HCT116 (cell line): ENCODE measurements at regions not wholly inside any gene's neighbourhood (a gene's known extent, or its start where the extent isn't known, plus 50 kb on each side); places are given as distances from the start of the nearest gene placed in this dataset.

Source experiments
- ATAC-seq: fragments of 200-7000 bp; cut with Tn5 transposase; 2 replicates; pipeline ENCODE4 v1.9.1; 2020; ENCODE audit warnings: mild to moderate bottlenecking, moderate library complexity
- BruUV-seq: library from RNA; stranded (reverse); fragments of 400-500 nt; replicated peaks from 2 replicates; lab custom pipeline; 2021; lab: Mats Ljungman, UMichigan
- CTCF ChIA-PET: fragments of 300-600 bp; sonication (Branson Sonifier 250); formaldehyde crosslinking; loops from one replicate; lab custom pipeline; 2021; ENCODE audit warnings: antibody characterized with exemption; lab: Charles Lee
- POLR2A ChIA-PET: fragments of 300-600, 350-600 bp; sonication (Branson Sonifier 250); formaldehyde crosslinking; loops from one replicate; lab custom pipeline; 2021; ENCODE audit warnings: antibody characterized with exemption; lab: Charles Lee
- RAD21 ChIA-PET, 2 experiments: fragments of 300-600 bp; sonication (Branson Sonifier 250); formaldehyde crosslinking; loops; one replicate each; lab custom pipeline; 2023; ENCODE audit warnings: low total read pairs in 2 of 2; ENCODE audit not compliant: uncharacterized antibody in 2 of 2, unreplicated experiment in 2 of 2, low non-redundant PET in 1 of 2; lab: Charles Lee
- DNase-seq: peaks from one replicate; pipeline ENCODE4 v3.0.0-alpha.2; 2010; ENCODE audit warnings: low read depth, low spot score
- H2AFZ ChIP-seq: fragments of 200-600 bp; shearing (Covaris generic), sonication (generic); 2 replicates; pipeline ENCODE4 v1.6.1; 2017; ENCODE audit warnings: low read depth, mixed run types, mixed read lengths, antibody characterized with exemption, low read length; ENCODE audit not compliant: poor library complexity, severe bottlenecking
- H3K27ac ChIP-seq: 2 replicates; pipeline ENCODE4 v1.5.1; 2012; ENCODE audit warnings: low read depth, low read length
- H3K27me3 ChIP-seq: fragments of 200-600 bp; sonication (generic); 2 replicates; pipeline ENCODE4 v1.6.1; 2016; ENCODE audit warnings: mixed run types, low read length, mixed read lengths; ENCODE audit not compliant: insufficient read depth
- H3K36me3 ChIP-seq, 2 experiments: fragments of 200-500 bp in 1 of 2; fragments of 200-600 bp in 1 of 2; sonication (Bioruptor generic) in 1 of 2; sonication (generic) in 1 of 2; 2 replicates each; pipeline versions ENCODE4 v1.5.1 to v1.6.1; 2014 to 2016; ENCODE audit warnings: low read length in 2 of 2, inconsistent platforms in 1 of 2, mixed read lengths in 1 of 2, mixed run types in 1 of 2; ENCODE audit not compliant: insufficient read depth in 2 of 2, control insufficient read depth in 1 of 2
- H3K4me1 ChIP-seq, 2 experiments: fragments of 200-600 bp in 1 of 2; sonication (generic) in 1 of 2; 2 replicates each; pipeline versions ENCODE4 v1.5.1 to v1.6.1; 2012 to 2017; ENCODE audit warnings: low read length in 2 of 2, inconsistent platforms in 1 of 2, mild to moderate bottlenecking in 1 of 2, mixed read lengths in 1 of 2, mixed run types in 1 of 2, moderate library complexity in 1 of 2; ENCODE audit not compliant: insufficient read depth in 2 of 2, control insufficient read depth in 1 of 2
- H3K4me2 ChIP-seq: fragments of 200-600 bp; sonication (generic); 2 replicates; pipeline ENCODE4 v1.6.1; 2017; ENCODE audit warnings: mixed run types, low read length, mixed read lengths
- H3K4me3 ChIP-seq, 2 experiments: fragments of 200-600 bp in 1 of 2; sonication (generic) in 1 of 2; replicated peaks in 1 of 2; 2 replicates each; pipeline ENCODE4 v1.5.1; 2011 to 2016; ENCODE audit warnings: low read length in 2 of 2, control low read depth in 1 of 2, low read depth in 1 of 2, mild to moderate bottlenecking in 1 of 2, mixed read lengths in 1 of 2, mixed run types in 1 of 2
- H3K79me2 ChIP-seq: fragments of 200-600 bp; sonication (generic); 2 replicates; pipeline ENCODE4 v1.6.1; 2017; ENCODE audit warnings: mild to moderate bottlenecking, mixed run types, low read length, moderate library complexity, mixed read lengths; ENCODE audit not compliant: insufficient read depth
- H3K9ac ChIP-seq: fragments of 200-600 bp; sonication (generic); 2 replicates; pipeline ENCODE4 v1.6.1; 2016; ENCODE audit warnings: low read length, mixed read lengths
- H3K9me2 ChIP-seq: fragments of 200-600 bp; sonication (generic), shearing (Covaris generic); 2 replicates; pipeline ENCODE4 v1.6.1; 2017; ENCODE audit warnings: mixed run types, mild to moderate bottlenecking, moderate library complexity; ENCODE audit not compliant: insufficient read depth
- H3K9me3 ChIP-seq, 2 experiments: fragments of 200-500 bp in 1 of 2; fragments of 200-600 bp in 1 of 2; sonication (Bioruptor generic) in 1 of 2; sonication (generic) in 1 of 2; 2 replicates each; pipeline ENCODE4 v1.6.1; 2014 to 2017; ENCODE audit warnings: low read length in 2 of 2, mixed read lengths in 2 of 2, inconsistent platforms in 1 of 2, low read depth in 1 of 2, mild to moderate bottlenecking in 1 of 2, mixed run types in 1 of 2, moderate library complexity in 1 of 2; ENCODE audit not compliant: control insufficient read depth in 1 of 2, insufficient read depth in 1 of 2
- H4K20me1 ChIP-seq: fragments of 200-600 bp; sonication (generic), shearing (Covaris generic); 2 replicates; pipeline ENCODE4 v1.6.1; 2017; ENCODE audit warnings: mixed run types, mild to moderate bottlenecking, moderate library complexity; ENCODE audit not compliant: insufficient read depth
- ATF3 ChIP-seq: IDR thresholded peaks from 2 replicates; pipeline ENCODE4 v1.6.1; 2012
- CBX3 ChIP-seq: IDR thresholded peaks from 2 replicates; pipeline ENCODE4 v1.6.1; 2012; ENCODE audit warnings: low read depth
- CEBPB ChIP-seq: IDR thresholded peaks from 2 replicates; pipeline ENCODE4 v1.6.1; 2012; ENCODE audit warnings: low read depth
- EGR1 ChIP-seq: IDR thresholded peaks from 2 replicates; pipeline ENCODE4 v1.6.1; 2012; ENCODE audit warnings: low read depth
- ELF1 ChIP-seq: IDR thresholded peaks from 2 replicates; pipeline ENCODE4 v1.6.1; 2012; ENCODE audit warnings: low read depth, borderline replicate concordance
- EZH2phosphoT487 ChIP-seq: fragments of 200-600 bp; IDR thresholded peaks from 2 replicates; pipeline ENCODE4 v1.6.1; 2018; ENCODE audit warnings: antibody characterized with exemption, borderline replicate concordance
- FOSL1 ChIP-seq: IDR thresholded peaks from 2 replicates; pipeline ENCODE4 v1.6.1; 2012; ENCODE audit warnings: low read depth
- JUND ChIP-seq: IDR thresholded peaks from 2 replicates; pipeline ENCODE4 v1.6.1; 2012
- POLR2A ChIP-seq: IDR thresholded peaks from 2 replicates; pipeline ENCODE4 v1.7.0; 2011; ENCODE audit warnings: borderline replicate concordance; ENCODE audit not compliant: insufficient read depth, insufficient read length; ENCODE audit errors: extremely low read depth
- POLR2AphosphoS5 ChIP-seq: IDR thresholded peaks from 2 replicates; pipeline ENCODE4 v1.6.1; 2011; ENCODE audit warnings: mild to moderate bottlenecking, low read depth, low read length, moderate library complexity
- REST ChIP-seq: IDR thresholded peaks from 2 replicates; pipeline ENCODE4 v1.6.1; 2012; ENCODE audit warnings: low read depth
- SIN3A ChIP-seq: IDR thresholded peaks from 2 replicates; pipeline ENCODE4 v1.6.1; 2012; ENCODE audit warnings: low read depth
- SRF ChIP-seq: IDR thresholded peaks from 2 replicates; pipeline ENCODE4 v1.6.1; 2012; ENCODE audit warnings: low read depth
- TCF7L2 ChIP-seq: IDR thresholded peaks from 2 replicates; pipeline ENCODE4 v1.7.0; 2011; ENCODE audit warnings: borderline replicate concordance, inconsistent platforms; ENCODE audit not compliant: insufficient read depth, insufficient read length; ENCODE audit errors: extremely low read depth
- ZFX ChIP-seq: fragments of 450-650 bp; IDR thresholded peaks from 2 replicates; pipeline ENCODE4 v1.6.1; 2017
- ZNF274 ChIP-seq: fragments of 200-500 bp; sonication (Bioruptor generic); IDR thresholded peaks from 2 replicates; pipeline ENCODE4 v1.6.1; 2014; ENCODE audit warnings: mild to moderate bottlenecking, low read depth, low read length, inconsistent platforms
- intact Hi-C: fragments of 100-400 bp; cut with micrococcal nuclease; formaldehyde crosslinking; loops from 2 replicates; pipeline ENCODE4 v1.10.0; 2022
- TF ChIP-seq, protein P1 (sequence below): IDR thresholded peaks from 2 replicates; pipeline ENCODE4 v1.6.1; 2011; ENCODE audit warnings: mild to moderate bottlenecking, low read length, moderate library complexity; ENCODE audit not compliant: insufficient replicate concordance; ENCODE audit errors: extremely low read depth
- TF ChIP-seq, protein P2 (sequence below): IDR thresholded peaks from 2 replicates; pipeline ENCODE4 v1.6.1; 2012

DNA sequence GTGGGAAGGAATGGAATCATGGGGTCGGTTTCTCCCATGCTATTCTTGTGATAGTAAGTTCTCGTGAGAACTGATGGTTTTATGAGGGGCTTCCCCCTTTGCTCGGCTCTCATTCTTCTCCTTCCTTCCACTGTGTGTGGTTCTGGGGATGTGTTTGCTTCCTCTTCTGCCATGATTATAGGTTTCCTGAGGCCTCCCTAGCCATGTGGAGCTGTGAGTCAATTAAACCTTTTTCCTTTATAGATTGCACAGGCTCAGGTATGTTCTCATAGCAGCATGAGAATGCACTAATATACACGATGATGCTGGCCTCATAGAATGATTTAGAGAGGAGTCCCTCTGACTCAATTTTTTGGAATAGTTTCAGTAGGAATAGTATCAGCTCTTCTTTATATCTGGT is 195.4 kb upstream of the IVNS1ABP start (continued):
- TF ChIP-seq CBX3 (no peak), EGR1 (no peak), JUND (no peak), ATF3 (no peak), FOSL1 (no peak), EZH2phosphoT487 (no peak), ZNF274 (no peak), TCF7L2 (no peak), CEBPB (no peak), POLR2AphosphoS5 (no peak), POLR2A (no peak), SRF (no peak)
- TF ChIP-seq, protein P1, sequence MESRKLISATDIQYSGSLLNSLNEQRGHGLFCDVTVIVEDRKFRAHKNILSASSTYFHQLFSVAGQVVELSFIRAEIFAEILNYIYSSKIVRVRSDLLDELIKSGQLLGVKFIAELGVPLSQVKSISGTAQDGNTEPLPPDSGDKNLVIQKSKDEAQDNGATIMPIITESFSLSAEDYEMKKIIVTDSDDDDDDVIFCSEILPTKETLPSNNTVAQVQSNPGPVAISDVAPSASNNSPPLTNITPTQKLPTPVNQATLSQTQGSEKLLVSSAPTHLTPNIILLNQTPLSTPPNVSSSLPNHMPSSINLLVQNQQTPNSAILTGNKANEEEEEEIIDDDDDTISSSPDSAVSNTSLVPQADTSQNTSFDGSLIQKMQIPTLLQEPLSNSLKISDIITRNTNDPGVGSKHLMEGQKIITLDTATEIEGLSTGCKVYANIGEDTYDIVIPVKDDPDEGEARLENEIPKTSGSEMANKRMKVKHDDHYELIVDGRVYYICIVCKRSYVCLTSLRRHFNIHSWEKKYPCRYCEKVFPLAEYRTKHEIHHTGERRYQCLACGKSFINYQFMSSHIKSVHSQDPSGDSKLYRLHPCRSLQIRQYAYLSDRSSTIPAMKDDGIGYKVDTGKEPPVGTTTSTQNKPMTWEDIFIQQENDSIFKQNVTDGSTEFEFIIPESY = no peak
- TF ChIP-seq, protein P2, sequence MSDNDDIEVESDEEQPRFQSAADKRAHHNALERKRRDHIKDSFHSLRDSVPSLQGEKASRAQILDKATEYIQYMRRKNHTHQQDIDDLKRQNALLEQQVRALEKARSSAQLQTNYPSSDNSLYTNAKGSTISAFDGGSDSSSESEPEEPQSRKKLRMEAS = no peak

GRCh38 chr1:185501099-185501498 is 184.1 kb upstream of the IVNS1ABP start:
- TF ChIP-seq FOSL1 (no peak), ATF3 (no peak), ELF1 (no peak), EGR1 (no peak), ZNF274 (no peak), SRF (no peak), SIN3A (no peak), ZFX (no peak), POLR2AphosphoS5 (no peak), REST (no peak)
- TF ChIP-seq, protein P2 = no peak
- Histone ChIP-seq H3K36me3 (no peaks in the 10 kb centered on the region), H3K27ac (no peak overlapping the region), H3K9me2 (no peaks in the 10 kb centered on the region), H3K4me1 (no peaks in the 10 kb centered on the region), H3K4me3 (no peak overlapping the region), H3K27me3 (no peaks in the 10 kb centered on the region), H3K9ac (no peak overlapping the region), H4K20me1 (no peaks in the 10 kb centered on the region), H2AFZ (no peak overlapping the region), H3K9me3 (no peaks in the 10 kb centered on the region), H3K79me2 (no peaks in the 10 kb centered on the region), H3K4me2 (no peak overlapping the region)
- ATAC-seq (no peak), DNase-seq (no peak)
- ChIA-PET RAD21 (no interaction called here), POLR2A (no interaction called here), CTCF (no interaction called here)
- intact Hi-C loops = no loop called here
- BruUV-seq = no TSS peak
